ENCODE measurements at regions not wholly inside any gene's neighbourhood (a gene's known extent, or its start where the extent isn't known, plus 50 kb on each side); places are given as distances from the start of the nearest gene placed in this dataset.

DNA sequence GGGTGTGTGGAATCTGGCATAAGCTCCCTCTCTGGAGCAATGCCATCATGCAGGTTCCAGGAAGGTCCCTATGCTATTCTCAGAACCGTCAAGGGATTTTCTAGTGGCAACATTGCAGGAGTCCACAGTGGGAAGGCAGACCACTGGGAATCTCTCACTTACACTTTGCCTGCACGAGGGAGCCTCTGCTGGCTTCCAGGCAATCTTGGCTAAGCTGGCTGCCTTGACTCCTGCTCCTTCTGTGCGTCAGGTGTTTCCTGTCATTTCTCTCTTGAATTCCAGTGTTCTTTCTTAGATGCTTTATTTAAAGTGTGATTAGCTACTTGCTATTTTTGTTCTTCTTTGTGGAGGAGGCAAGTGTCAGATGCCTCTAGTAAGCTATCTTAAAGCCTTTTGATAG lies 414.0 kb upstream of the ATP2B1 start:
- CTCF ChIA-PET, result no interaction called here

GRCh38 chr12:90120627-90121026 lies 412.0 kb upstream of the ATP2B1 start:
- H3K27me3 Mint-ChIP-seq (ENCODE audit: unreplicated experiment), result no peaks in the 10 kb centered on the region
- no TSS peak for BruUV-seq (replicated peaks)
- intact Hi-C loops (cut with micrococcal nuclease; ENCODE audit: unreplicated experiment), result no loop called here
- CTCF ChIA-PET, result no interaction called here
- peaks cover 7% of the 10 kb centered on the region for H3K9me3 Mint-ChIP-seq (ENCODE audit: low read depth, unreplicated experiment)
- H3K36me3 Mint-ChIP-seq (ENCODE audit: insufficient read depth, unreplicated experiment), result no peaks in the 10 kb centered on the region
- no peak overlapping the region for H3K4me3 Mint-ChIP-seq (ENCODE audit: low read depth, unreplicated experiment)
- no peaks in the 10 kb centered on the region for H3K4me1 Mint-ChIP-seq (ENCODE audit: low read depth, unreplicated experiment)
- no peak overlapping the region for H3K27ac Mint-ChIP-seq (ENCODE audit: unreplicated experiment)
- DNase-seq, result no peak
- TF ChIP-seq, protein P1, sequence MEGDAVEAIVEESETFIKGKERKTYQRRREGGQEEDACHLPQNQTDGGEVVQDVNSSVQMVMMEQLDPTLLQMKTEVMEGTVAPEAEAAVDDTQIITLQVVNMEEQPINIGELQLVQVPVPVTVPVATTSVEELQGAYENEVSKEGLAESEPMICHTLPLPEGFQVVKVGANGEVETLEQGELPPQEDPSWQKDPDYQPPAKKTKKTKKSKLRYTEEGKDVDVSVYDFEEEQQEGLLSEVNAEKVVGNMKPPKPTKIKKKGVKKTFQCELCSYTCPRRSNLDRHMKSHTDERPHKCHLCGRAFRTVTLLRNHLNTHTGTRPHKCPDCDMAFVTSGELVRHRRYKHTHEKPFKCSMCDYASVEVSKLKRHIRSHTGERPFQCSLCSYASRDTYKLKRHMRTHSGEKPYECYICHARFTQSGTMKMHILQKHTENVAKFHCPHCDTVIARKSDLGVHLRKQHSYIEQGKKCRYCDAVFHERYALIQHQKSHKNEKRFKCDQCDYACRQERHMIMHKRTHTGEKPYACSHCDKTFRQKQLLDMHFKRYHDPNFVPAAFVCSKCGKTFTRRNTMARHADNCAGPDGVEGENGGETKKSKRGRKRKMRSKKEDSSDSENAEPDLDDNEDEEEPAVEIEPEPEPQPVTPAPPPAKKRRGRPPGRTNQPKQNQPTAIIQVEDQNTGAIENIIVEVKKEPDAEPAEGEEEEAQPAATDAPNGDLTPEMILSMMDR (IDR thresholded peaks at IDR 0.05; ENCODE audit: unreplicated experiment), result no peak

More for the DNA sequence above, 414.0 kb upstream of the ATP2B1 start:
- BruUV-seq (replicated peaks), result no TSS peak
- H3K9me3 Mint-ChIP-seq (ENCODE audit: low read depth, unreplicated experiment), result peaks cover 7% of the 10 kb centered on the region
- no peaks in the 10 kb centered on the region for H3K4me1 Mint-ChIP-seq (ENCODE audit: low read depth, unreplicated experiment)
- no peak overlapping the region for H3K27ac Mint-ChIP-seq (ENCODE audit: unreplicated experiment)
- H3K27me3 Mint-ChIP-seq (ENCODE audit: unreplicated experiment), result no peaks in the 10 kb centered on the region
- TF ChIP-seq, protein P1 (IDR thresholded peaks at IDR 0.05; ENCODE audit: unreplicated experiment), result no peak
- DNase-seq, result no peak
- intact Hi-C loops (cut with micrococcal nuclease; ENCODE audit: unreplicated experiment), result no loop called here
- no peak overlapping the region for H3K4me3 Mint-ChIP-seq (ENCODE audit: low read depth, unreplicated experiment)
- H3K36me3 Mint-ChIP-seq (ENCODE audit: insufficient read depth, unreplicated experiment), result no peaks in the 10 kb centered on the region

GRCh38 chr12:90112666-90113065 lies 404.0 kb upstream of the ATP2B1 start:
- no peak overlapping the region for H3K27ac Mint-ChIP-seq (ENCODE audit: unreplicated experiment)
- no peak overlapping the region for H3K4me3 Mint-ChIP-seq (ENCODE audit: low read depth, unreplicated experiment)
- H3K27me3 Mint-ChIP-seq (ENCODE audit: unreplicated experiment), result no peaks in the 10 kb centered on the region
- H3K36me3 Mint-ChIP-seq (ENCODE audit: insufficient read depth, unreplicated experiment), result no peaks in the 10 kb centered on the region
- intact Hi-C loops (cut with micrococcal nuclease; ENCODE audit: unreplicated experiment), result no loop called here
- TF ChIP-seq, protein P1 (IDR thresholded peaks at IDR 0.05; ENCODE audit: unreplicated experiment), result no peak
- peaks cover 3% of the 10 kb centered on the region for H3K9me3 Mint-ChIP-seq (ENCODE audit: low read depth, unreplicated experiment)
- H3K4me1 Mint-ChIP-seq (ENCODE audit: low read depth, unreplicated experiment), result no peaks in the 10 kb centered on the region
- DNase-seq, result no peak
- CTCF ChIA-PET, result no interaction called here
- no TSS peak for BruUV-seq (replicated peaks)

DNA sequence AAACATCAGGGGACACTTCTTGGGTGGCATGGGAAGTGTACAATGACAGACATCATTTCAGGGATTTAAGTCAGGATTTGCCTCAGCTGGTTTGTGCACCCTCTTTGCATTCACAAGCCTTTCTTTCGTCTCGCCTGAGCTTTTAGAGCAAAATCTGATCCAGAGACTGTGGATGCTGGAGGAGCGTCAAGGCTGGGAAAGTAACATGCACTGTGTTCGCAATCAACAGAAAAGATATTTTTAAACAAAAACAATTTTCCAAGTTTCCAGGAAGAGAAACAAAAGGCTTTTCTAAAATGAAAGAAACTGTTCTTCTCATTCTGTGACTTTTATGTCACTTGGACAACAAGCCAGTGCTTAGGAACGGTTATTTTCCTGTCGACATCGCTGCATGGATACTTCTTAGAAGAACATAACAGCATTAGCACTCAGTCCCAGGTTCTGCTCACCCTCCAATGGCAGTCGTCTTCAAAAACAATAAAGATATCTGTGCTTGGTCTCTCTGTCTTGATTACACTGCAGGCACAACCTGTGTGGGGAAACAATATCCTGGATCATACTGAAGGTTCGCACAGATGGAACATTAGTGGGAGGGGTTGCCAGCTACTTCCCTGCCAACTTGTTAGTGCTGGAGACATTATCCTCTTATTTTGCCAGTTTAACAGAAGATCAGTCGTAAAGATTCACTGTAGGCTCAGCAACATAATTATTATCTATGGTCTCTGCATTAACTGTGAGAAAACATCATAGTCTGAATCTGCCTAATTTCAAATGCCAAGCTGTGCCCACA lies 403.3 kb upstream of the ATP2B1 start:
- no TSS peak for BruUV-seq (replicated peaks)
- TF ChIP-seq, protein P1 (IDR thresholded peaks at IDR 0.05; ENCODE audit: unreplicated experiment), result no peak
- CTCF ChIA-PET, result interaction anchor here (0.6 to 1.4 kb wide), 2 partner anchors 9 to 1480 kb away, joined by 4 to 8 read pairs; no protein-coding TSS in a partner anchor
- DNase-seq, result no peak
- no peaks in the 10 kb centered on the region for H3K27me3 Mint-ChIP-seq (ENCODE audit: unreplicated experiment)
- H3K27ac Mint-ChIP-seq (ENCODE audit: unreplicated experiment), result no peak overlapping the region
- no peaks in the 10 kb centered on the region for H3K4me1 Mint-ChIP-seq (ENCODE audit: low read depth, unreplicated experiment)
- intact Hi-C loops (cut with micrococcal nuclease; ENCODE audit: unreplicated experiment), result no loop called here
- H3K36me3 Mint-ChIP-seq (ENCODE audit: insufficient read depth, unreplicated experiment), result no peaks in the 10 kb centered on the region
- peaks cover 3% of the 10 kb centered on the region for H3K9me3 Mint-ChIP-seq (ENCODE audit: low read depth, unreplicated experiment)
- no peak overlapping the region for H3K4me3 Mint-ChIP-seq (ENCODE audit: low read depth, unreplicated experiment)
